G401.6 (cell line): ENCODE measurements at regions not wholly inside any gene's neighbourhood (a gene's known extent, or its start where the extent isn't known, plus 50 kb on each side); places are given as distances from the start of the nearest gene placed in this dataset.
"Not testable (repeated sequence)": the region's sequence is repeated elsewhere in the genome, so short reads cannot be mapped to it uniquely, and the experiment has no call there.

ENCODE experiments used
- FAIRE-seq: peaks from 2 replicates; lab custom pipeline; 2012; peaks lifted over from hg19 to GRCh38; lab: Jason Lieb, UNC

GRCh38 chr12:125503128-125503527 is 437.9 kb downstream of the AACS start:
- no peak for FAIRE-seq

GRCh38 chr12:125509195-125509594 is 444.0 kb downstream of the AACS start:
- no peak for FAIRE-seq

GRCh38 chr12:125512541-125513298 is 447.5 kb downstream of the AACS start:
- FAIRE-seq, result no peak

GRCh38 chr12:125515887-125516286 is 450.7 kb downstream of the AACS start:
- no peak for FAIRE-seq

GRCh38 chr12:125518074-125518473 is 452.8 kb downstream of the AACS start:
- FAIRE-seq, result no peak

GRCh38 chr12:125519026-125519651 is 453.9 kb downstream of the AACS start:
- no peak for FAIRE-seq

GRCh38 chr12:125525879-125526278 is 460.6 kb downstream of the AACS start:
- FAIRE-seq, result no peak

- FAIRE-seq, result no peak
Measured at GRCh38 chr12:125528281-125528680, 463.0 kb downstream of the AACS start.

GRCh38 chr12:125530201-125530600 is 465.0 kb downstream of the AACS start:
- FAIRE-seq, result no peak

GRCh38 chr12:125530876-125531275 is 465.6 kb downstream of the AACS start:
- FAIRE-seq, result no peak

GRCh38 chr12:125531574-125531973 is 466.3 kb downstream of the AACS start:
- no peak for FAIRE-seq

GRCh38 chr12:125533434-125534029 is 468.3 kb downstream of the AACS start:
- FAIRE-seq, result no peak

- no peak for FAIRE-seq
Measured at GRCh38 chr12:125538401-125539199, 473.4 kb downstream of the AACS start.

- no peak for FAIRE-seq
Measured at GRCh38 chr12:125540580-125541204, 475.5 kb downstream of the AACS start.

GRCh38 chr12:125544960-125545359 is 479.7 kb downstream of the AACS start:
- FAIRE-seq, result no peak

- no peak for FAIRE-seq
Measured at GRCh38 chr12:125549171-125549570, 483.9 kb downstream of the AACS start.

GRCh38 chr12:125549836-125550235 is 484.6 kb downstream of the AACS start:
- no peak for FAIRE-seq

- no peak for FAIRE-seq
Measured at GRCh38 chr12:125552295-125552694, 487.1 kb downstream of the AACS start.

- not testable (repeated sequence) for FAIRE-seq
Measured at GRCh38 chr12:125561008-125561407, 495.8 kb downstream of the AACS start.

- FAIRE-seq, result no peak
Measured at GRCh38 chr12:125564753-125565152, 499.5 kb downstream of the AACS start.

- FAIRE-seq, result no peak
Measured at GRCh38 chr12:125567581-125567980, 502.3 kb downstream of the AACS start.

- no peak for FAIRE-seq
Measured at GRCh38 chr12:125568306-125568705, 503.1 kb downstream of the AACS start.
